IMR-90 (cell line): ENCODE measurements at regions not wholly inside any gene's neighbourhood (a gene's known extent, or its start where the extent isn't known, plus 50 kb on each side); places are given as distances from the start of the nearest gene placed in this dataset.

ENCODE experiments used
- ATAC-seq: fragments of 200-7000 bp; cut with Tn5 transposase; 2 replicates; pipeline ENCODE4 v1.9.1; 2020; ENCODE audit warnings: low read depth, mild to moderate bottlenecking, moderate library complexity
- BruUV-seq: library from RNA; stranded (reverse); fragments of 400-500 nt; replicated peaks from 2 replicates; lab custom pipeline; 2021; lab: Mats Ljungman, UMichigan
- CTCF ChIA-PET: fragments of 300-600 bp; formaldehyde crosslinking; extraction: SDS; loops from one replicate; lab custom pipeline; 2021; ENCODE audit warnings: antibody characterized with exemption; lab: Yijun Ruan, JAX
- POLR2A ChIA-PET: fragments of 300-600 bp; sonication (Branson Sonifier 250); formaldehyde crosslinking; loops from one replicate; lab custom pipeline; 2022; ENCODE audit warnings: antibody characterized with exemption; ENCODE audit not compliant: unreplicated experiment; lab: Charles Lee
- DNase-seq: peaks from one replicate; pipeline ENCODE4 v3.0.0; 2013
- H2AFZ ChIP-seq: replicated peaks from 2 replicates; pipeline ENCODE3; 2013; ENCODE audit warnings: low read length, mild to moderate bottlenecking; ENCODE audit not compliant: poor library complexity
- H2AK5ac ChIP-seq: 2 replicates; pipeline ENCODE4 v1.6.1; 2013; ENCODE audit warnings: low read depth, low read length, inconsistent platforms
- H2AK9ac ChIP-seq: replicated peaks from 2 replicates; pipeline ENCODE3; 2013; ENCODE audit warnings: mild to moderate bottlenecking, low read depth, low read length, moderate library complexity; ENCODE audit not compliant: poor library complexity
- H2BK120ac ChIP-seq: 2 replicates; pipeline ENCODE4 v1.6.1; 2013; ENCODE audit warnings: low read depth, low read length, inconsistent platforms
- H2BK15ac ChIP-seq: 3 replicates; pipeline ENCODE4 v1.6.1; 2013; ENCODE audit warnings: low read depth, low read length, inconsistent platforms
- H2BK20ac ChIP-seq: 2 replicates; pipeline ENCODE4 v1.6.1; 2013; ENCODE audit warnings: low read depth, mild to moderate bottlenecking, inconsistent platforms, low read length, moderate library complexity
- H2BK5ac ChIP-seq: 2 replicates; pipeline ENCODE4 v1.6.1; 2013; ENCODE audit warnings: mild to moderate bottlenecking, low read depth, low read length, inconsistent platforms; ENCODE audit not compliant: poor library complexity, severe bottlenecking
- H3K14ac ChIP-seq: replicated peaks from 2 replicates; pipeline ENCODE4 v1.6.1; 2013; ENCODE audit warnings: low read depth, low read length, inconsistent platforms
- H3K18ac ChIP-seq: 2 replicates; pipeline ENCODE4 v1.6.1; 2013; ENCODE audit warnings: low read depth, low read length, control low read depth
- H3K23ac ChIP-seq: 2 replicates; pipeline ENCODE4 v1.6.1; 2013; ENCODE audit warnings: low read depth, low read length, inconsistent platforms
- H3K27ac ChIP-seq: 2 replicates; pipeline ENCODE4 v1.5.1; 2013; ENCODE audit warnings: mild to moderate bottlenecking, control low read depth, low read length; ENCODE audit not compliant: insufficient read depth
- H3K27me3 ChIP-seq: 2 replicates; pipeline ENCODE4 v1.6.1; 2013; ENCODE audit warnings: low read length; ENCODE audit not compliant: control insufficient read depth, insufficient read depth
- H3K36me3 ChIP-seq: 2 replicates; pipeline ENCODE4 v1.6.1; 2013; ENCODE audit warnings: low read length, mixed read lengths; ENCODE audit not compliant: control insufficient read depth, insufficient read depth
- H3K4ac ChIP-seq: 2 replicates; pipeline ENCODE4 v1.6.1; 2013; ENCODE audit warnings: low read depth, low read length, inconsistent platforms
- H3K4me1 ChIP-seq: 2 replicates; pipeline ENCODE4 v1.6.1; 2013; ENCODE audit warnings: low read length, mixed read lengths; ENCODE audit not compliant: control insufficient read depth, insufficient read depth
- H3K4me2 ChIP-seq: 2 replicates; pipeline ENCODE4 v1.6.1; 2013; ENCODE audit warnings: low read depth, mild to moderate bottlenecking, control low read depth, low read length, moderate library complexity
- H3K4me3 ChIP-seq: 2 replicates; pipeline ENCODE4 v1.5.1; 2013; ENCODE audit warnings: low read depth, mild to moderate bottlenecking, control low read depth, low read length, moderate library complexity; ENCODE audit not compliant: insufficient read depth
- H3K56ac ChIP-seq: 2 replicates; pipeline ENCODE4 v1.6.1; 2013; ENCODE audit warnings: low read length, inconsistent platforms; ENCODE audit not compliant: insufficient read depth; ENCODE audit errors: extremely low read depth
- H3K79me1 ChIP-seq, 2 experiments: 2 replicates each; pipeline ENCODE4 v1.6.1; 2013; ENCODE audit warnings: low read length in 2 of 2, inconsistent platforms in 1 of 2, low read depth in 1 of 2
- H3K9ac ChIP-seq: 2 replicates; pipeline ENCODE4 v1.6.1; 2013; ENCODE audit warnings: low read depth, low read length, control low read depth
- H3K9me1 ChIP-seq: 2 replicates; pipeline ENCODE4 v1.6.1; 2013; ENCODE audit warnings: low read length, inconsistent platforms; ENCODE audit not compliant: insufficient read depth
- H3K9me3 ChIP-seq: 2 replicates; pipeline ENCODE4 v1.6.1; 2013; ENCODE audit warnings: low read length; ENCODE audit not compliant: control insufficient read depth, insufficient read depth
- H4K20me1 ChIP-seq: 2 replicates; pipeline ENCODE4 v1.6.1; 2013; ENCODE audit warnings: low read length, inconsistent platforms; ENCODE audit not compliant: insufficient read depth
- H4K5ac ChIP-seq: 2 replicates; pipeline ENCODE4 v1.6.1; 2013; ENCODE audit warnings: mild to moderate bottlenecking, low read depth, low read length, control low read depth
- H4K8ac ChIP-seq, 2 experiments: 2 replicates each; pipeline ENCODE4 v1.6.1; 2013; ENCODE audit warnings: low read depth in 2 of 2, low read length in 2 of 2, control low read depth in 1 of 2, inconsistent platforms in 1 of 2
- H4K91ac ChIP-seq: 2 replicates; pipeline ENCODE4 v1.6.1; 2013; ENCODE audit warnings: low read depth, low read length, inconsistent platforms; ENCODE audit not compliant: insufficient read depth
- BHLHE40 ChIP-seq: fragments of 150-350 bp; IDR thresholded peaks from 2 replicates; pipeline ENCODE4 v1.6.1; 2016; ENCODE audit warnings: mild to moderate bottlenecking, low read depth, low read length
- CHD1 ChIP-seq: IDR thresholded peaks from 2 replicates; pipeline ENCODE4 v1.6.1; 2012; ENCODE audit warnings: low read depth, low read length, improper control_type of control experiment
- CTCF ChIP-seq: conservative IDR thresholded peaks from 2 replicates; pipeline ENCODE4 v1.5.1; 2012; ENCODE audit warnings: mild to moderate bottlenecking, low read depth, low read length, improper control_type of control experiment
- ELK1 ChIP-seq: fragments of 150-350 bp; IDR thresholded peaks from 2 replicates; pipeline ENCODE4 v1.6.1; 2016; ENCODE audit warnings: low read depth, mild to moderate bottlenecking, low read length, moderate library complexity, borderline replicate concordance
- FOS ChIP-seq: fragments of 150-350 bp; IDR thresholded peaks from 2 replicates; pipeline ENCODE4 v1.6.1; 2016; ENCODE audit warnings: low read depth, low read length
- MAFK ChIP-seq: IDR thresholded peaks from 2 replicates; pipeline ENCODE4 v1.6.1; 2012; ENCODE audit warnings: low read depth, low read length, improper control_type of control experiment
- MAZ ChIP-seq: IDR thresholded peaks from 2 replicates; pipeline ENCODE4 v1.6.1; 2012; ENCODE audit warnings: low read depth, mild to moderate bottlenecking, low read length, improper control_type of control experiment, moderate library complexity, borderline replicate concordance
- MXI1 ChIP-seq: IDR thresholded peaks from 2 replicates; pipeline ENCODE4 v1.6.1; 2012; ENCODE audit warnings: low read depth, mild to moderate bottlenecking, low read length, moderate library complexity, borderline replicate concordance
- POLR2A ChIP-seq: IDR thresholded peaks from 2 replicates; pipeline ENCODE4 v1.6.1; 2012; ENCODE audit warnings: mild to moderate bottlenecking, low read depth, low read length
- RCOR1 ChIP-seq: IDR thresholded peaks from 2 replicates; pipeline ENCODE4 v1.6.1; 2012; ENCODE audit warnings: mild to moderate bottlenecking, low read length, improper control_type of control experiment; ENCODE audit not compliant: insufficient replicate concordance
- SMC3 ChIP-seq: fragments of 150-350 bp; IDR thresholded peaks from 2 replicates; pipeline ENCODE4 v1.6.1; 2016; ENCODE audit warnings: low read depth, mild to moderate bottlenecking, antibody characterized with exemption, low read length, moderate library complexity
- WGBS, 2 experiments: methylation state at CpG; one replicate each; pipeline versions ENCODE4 v1.1.5 to v1.1.7; 2013; ENCODE audit warnings: missing lambda C conversion rate in 2 of 2; ENCODE audit not compliant: insufficient read length in 1 of 2; ENCODE audit errors: extremely low coverage in 2 of 2; 5-methylcytosine and 5-hydroxymethylcytosine counted together
- dilution Hi-C: fragments of 300-500 bp; cut with HindIII; formaldehyde crosslinking; loops from one replicate; pipeline ENCODE4 v1.14.3; 2018; ENCODE audit warnings: low sequenced_read_pairs; ENCODE audit not compliant: unreplicated experiment
- in situ Hi-C: fragments of 300-500 bp; cut with MboI; formaldehyde crosslinking; loops from 3 replicates; pipeline ENCODE4 v1.14.3; 2019; ENCODE audit warnings: low sequenced_read_pairs, inconsistent platforms, mixed read lengths
- intact Hi-C: fragments of 100-400 bp; cut with micrococcal nuclease; formaldehyde crosslinking; loops from 2 replicates; pipeline ENCODE4 v1.10.0; 2022

GRCh38 chr1:57844382-57844980, 420.6 kb upstream of the DAB1 start:
- Histone ChIP-seq H2AK5ac (no peak overlapping the region), H3K36me3 (no peaks in the 10 kb centered on the region), H3K79me1 (no peaks in the 10 kb centered on the region), H2BK5ac (no peak overlapping the region), H3K18ac (no peak overlapping the region), H2BK120ac (no peak overlapping the region), H3K9me3 (no peaks in the 10 kb centered on the region), H3K27me3 (no peaks in the 10 kb centered on the region), H3K27ac (no peak overlapping the region), H2AK9ac (no peak overlapping the region), H2BK15ac (no peak overlapping the region), H4K91ac (no peak overlapping the region), H3K9me1 (no peaks in the 10 kb centered on the region), H2BK20ac (no peak overlapping the region), H4K20me1 (no peaks in the 10 kb centered on the region), H3K14ac (no peak overlapping the region), H3K56ac (no peak overlapping the region), H2AFZ (no peak overlapping the region), H3K4me1 (no peaks in the 10 kb centered on the region), H4K8ac (no peak overlapping the region), H3K4ac (no peak overlapping the region), H3K23ac (no peak overlapping the region), H3K9ac (no peak overlapping the region), H4K5ac (no peak overlapping the region), H3K4me3 (no peak overlapping the region), H3K4me2 (no peak overlapping the region)
- intact Hi-C loops (no loop called here), dilution Hi-C loops (no loop called here), in situ Hi-C loops (no loop called here)
- DNase-seq (no peak), ATAC-seq (no peak)
- TF ChIP-seq ELK1 (no peak), FOS (no peak), MAZ (no peak), CHD1 (no peak), RCOR1 (no peak), BHLHE40 (no peak), POLR2A (no peak), MAFK (no peak), MXI1 (no peak), CTCF (no peak), SMC3 (no peak)
- BruUV-seq: no TSS peak
- WGBS, 2 experiments: no CpG with 5 or more reads among the region's 3 CpGs
- ChIA-PET POLR2A (no interaction called here), CTCF (no interaction called here)
